ENCODE measurements at regions not wholly inside any gene's neighbourhood (a gene's known extent, or its start where the extent isn't known, plus 50 kb on each side); places are given as distances from the start of the nearest gene placed in this dataset.

GRCh38 chr7:67696124-67696523 lies 699.5 kb downstream of the TYW1 start:
- 93% methylated on average over 4 of the region's 5 CpGs; no CpG with 5 or more reads in 1 of the 2 donors for WGBS, 2 donors (ENCODE audit: low coverage in 1 of 2)
- ATAC-seq = no peak
- H3K4me1 ChIP-seq = no peaks in the 10 kb centered on the region
- no peak overlapping the region for H3K4me3 ChIP-seq
- no peak for TF ChIP-seq POLR2AphosphoS5 (IDR thresholded peaks at IDR 0.05)
- TF ChIP-seq EP300 (IDR thresholded peaks at IDR 0.05) = no peak
- no peak for TF ChIP-seq CTCF (IDR thresholded peaks at IDR 0.05)
- no peak for TF ChIP-seq POLR2A (IDR thresholded peaks at IDR 0.05)
- peaks cover 15% of the 10 kb centered on the region for H3K27me3 ChIP-seq
- no peak overlapping the region for H3K27ac ChIP-seq
- no peaks in the 10 kb centered on the region for H3K36me3 ChIP-seq
- H3K9me3 ChIP-seq = peaks cover 0 to 5% (median 0%) of the 10 kb centered on the region in 3 donors

- Histone ChIP-seq H3K9me3 (no peaks in the 10 kb centered on the region), H3K27ac (no peak overlapping the region), H3K4me1 (no peaks in the 10 kb centered on the region), H3K4me3 (no peak overlapping the region), H3K27me3 (peaks cover 15% of the 10 kb centered on the region), H3K36me3 (no peaks in the 10 kb centered on the region)
- TF ChIP-seq EP300 (IDR thresholded peaks at IDR 0.05) (no peak), CTCF (IDR thresholded peaks at IDR 0.05) (no peak), POLR2A (IDR thresholded peaks at IDR 0.05) (no peak)
- 71 to 75% methylated on average over 7 of the region's 7 CpGs for WGBS, 2 donors (ENCODE audit: low coverage in 1 of 2)
- no peak for ATAC-seq
These were observed 700.2 kb downstream of the TYW1 start for GRCh38 chr7:67696878-67697277.

- H3K9me3 ChIP-seq = no peaks in the 10 kb centered on the region
- ATAC-seq = no peak
- no peak overlapping the region for H3K27ac ChIP-seq
- no peaks in the 10 kb centered on the region for H3K4me1 ChIP-seq
- WGBS, 2 donors (ENCODE audit: low coverage in 1 of 2) = 74 to 100% methylated on average over 2 to 6 of the region's 6 CpGs
- no peak overlapping the region for H3K4me3 ChIP-seq
- TF ChIP-seq EP300 (IDR thresholded peaks at IDR 0.05) (no peak), CTCF (IDR thresholded peaks at IDR 0.05) (no peak), POLR2A (IDR thresholded peaks at IDR 0.05) (no peak), POLR2AphosphoS5 (IDR thresholded peaks at IDR 0.05) (no peak)
- peaks cover 15% of the 10 kb centered on the region for H3K27me3 ChIP-seq
- H3K36me3 ChIP-seq = no peaks in the 10 kb centered on the region
These were observed 701.7 kb downstream of the TYW1 start for GRCh38 chr7:67698354-67698753.

- Histone ChIP-seq H3K27me3 (no peaks in the 10 kb centered on the region), H3K4me1 (no peaks in the 10 kb centered on the region), H3K4me3 (no peak overlapping the region), H3K36me3 (no peaks in the 10 kb centered on the region), H3K9me3 (peaks cover 0 to 16% (median 0%) of the 10 kb centered on the region in 3 donors), H3K27ac (no peak overlapping the region)
- TF ChIP-seq POLR2A (IDR thresholded peaks at IDR 0.05) = no peak
- no peak for TF ChIP-seq POLR2AphosphoS5 (IDR thresholded peaks at IDR 0.05)
- no peak for TF ChIP-seq CTCF (IDR thresholded peaks at IDR 0.05)
- no peak for TF ChIP-seq EP300 (IDR thresholded peaks at IDR 0.05)
- no peak for ATAC-seq
- 64 to 82% methylated on average over 2 of the region's 2 CpGs for WGBS, 2 donors (ENCODE audit: low coverage in 1 of 2)
These were observed 709.2 kb downstream of the TYW1 start for GRCh38 chr7:67705850-67706249.

- Histone ChIP-seq H3K27ac (no peak overlapping the region), H3K4me3 (no peak overlapping the region), H3K9me3 (peaks cover 0 to 16% (median 0%) of the 10 kb centered on the region in 3 donors), H3K36me3 (no peaks in the 10 kb centered on the region), H3K27me3 (no peaks in the 10 kb centered on the region), H3K4me1 (no peaks in the 10 kb centered on the region)
- ATAC-seq = no peak
- 88 to 100% methylated on average over 6 of the region's 6 CpGs for WGBS, 2 donors (ENCODE audit: low coverage in 1 of 2)
- no peak for TF ChIP-seq POLR2AphosphoS5 (IDR thresholded peaks at IDR 0.05)
- TF ChIP-seq EP300 (IDR thresholded peaks at IDR 0.05) = no peak
- no peak for TF ChIP-seq CTCF (IDR thresholded peaks at IDR 0.05)
- TF ChIP-seq POLR2A (IDR thresholded peaks at IDR 0.05) = no peak
These were observed 715.1 kb downstream of the TYW1 start for GRCh38 chr7:67711706-67712105.

Measured in gastroesophageal sphincter (tissue), 4 donors.